Ovary (tissue), 3 donors: ENCODE measurements at regions not wholly inside any gene's neighbourhood (a gene's known extent, or its start where the extent isn't known, plus 50 kb on each side); places are given as distances from the start of the nearest gene placed in this dataset.

ENCODE experiments used
- EP300 ChIP-seq: sonication (generic); formaldehyde crosslinking; IDR thresholded peaks from one replicate; pipeline ENCODE4 v1.6.1; 2017; ENCODE audit warnings: antibody characterized with exemption
- POLR2A ChIP-seq: fragments of 450-650 bp; IDR thresholded peaks from one replicate; pipeline ENCODE4 v1.6.1; 2017; ENCODE audit warnings: antibody characterized with exemption, mild to moderate bottlenecking, moderate library complexity
- TF ChIP-seq, protein P1 (sequence below), 3 donors: fragments of 450-650 bp in 2 of 3; fragments of 200-600 bp in 1 of 3; IDR thresholded peaks; one replicate each; pipeline versions ENCODE4 v1.5.1 to v1.8.0; 2016 to 2022; ENCODE audit warnings: antibody characterized with exemption in 3 of 3, mild to moderate bottlenecking in 1 of 3
- donor health status: DM: no; HTN: no; CAD: no.

DNA sequence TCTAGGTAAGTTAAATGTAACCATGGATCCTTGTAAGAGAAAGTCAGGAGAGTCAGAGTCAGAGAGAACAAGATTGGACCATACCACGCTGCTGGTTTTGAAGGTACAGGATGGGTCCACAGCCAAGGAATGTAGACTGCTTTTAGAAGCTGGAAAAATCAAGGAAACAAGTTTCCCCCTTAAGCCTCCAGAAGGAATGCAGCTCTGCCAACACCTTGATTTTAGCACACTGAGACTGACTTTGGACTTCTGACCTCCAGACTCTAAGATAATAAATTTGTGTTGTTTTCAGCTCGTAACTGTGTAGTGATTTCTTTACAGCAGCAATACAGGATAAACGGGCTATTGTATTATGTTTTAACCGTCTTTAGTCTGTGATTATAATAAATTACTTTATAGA, 108.0 kb upstream of the USP38 start:
- TF ChIP-seq POLR2A (no peak), EP300 (no peak)
- TF ChIP-seq, protein P1, sequence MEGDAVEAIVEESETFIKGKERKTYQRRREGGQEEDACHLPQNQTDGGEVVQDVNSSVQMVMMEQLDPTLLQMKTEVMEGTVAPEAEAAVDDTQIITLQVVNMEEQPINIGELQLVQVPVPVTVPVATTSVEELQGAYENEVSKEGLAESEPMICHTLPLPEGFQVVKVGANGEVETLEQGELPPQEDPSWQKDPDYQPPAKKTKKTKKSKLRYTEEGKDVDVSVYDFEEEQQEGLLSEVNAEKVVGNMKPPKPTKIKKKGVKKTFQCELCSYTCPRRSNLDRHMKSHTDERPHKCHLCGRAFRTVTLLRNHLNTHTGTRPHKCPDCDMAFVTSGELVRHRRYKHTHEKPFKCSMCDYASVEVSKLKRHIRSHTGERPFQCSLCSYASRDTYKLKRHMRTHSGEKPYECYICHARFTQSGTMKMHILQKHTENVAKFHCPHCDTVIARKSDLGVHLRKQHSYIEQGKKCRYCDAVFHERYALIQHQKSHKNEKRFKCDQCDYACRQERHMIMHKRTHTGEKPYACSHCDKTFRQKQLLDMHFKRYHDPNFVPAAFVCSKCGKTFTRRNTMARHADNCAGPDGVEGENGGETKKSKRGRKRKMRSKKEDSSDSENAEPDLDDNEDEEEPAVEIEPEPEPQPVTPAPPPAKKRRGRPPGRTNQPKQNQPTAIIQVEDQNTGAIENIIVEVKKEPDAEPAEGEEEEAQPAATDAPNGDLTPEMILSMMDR (IDR thresholded peaks at IDR 0.05): no peak
